DMS153 treated with DMSO at 0.1 percent for 48 hours (cell line): ENCODE measurements at regions not wholly inside any gene's neighbourhood (a gene's known extent, or its start where the extent isn't known, plus 50 kb on each side); places are given as distances from the start of the nearest gene placed in this dataset.
"Not testable (repeated sequence)": the region's sequence is repeated elsewhere in the genome, so short reads cannot be mapped to it uniquely, and the experiment has no call there.

Experiments used
- DNase-seq: peaks from one replicate; lab custom pipeline; 2025; ENCODE audit not compliant: unreplicated experiment; lab: John Stamatoyannopoulos, UW

DNA sequence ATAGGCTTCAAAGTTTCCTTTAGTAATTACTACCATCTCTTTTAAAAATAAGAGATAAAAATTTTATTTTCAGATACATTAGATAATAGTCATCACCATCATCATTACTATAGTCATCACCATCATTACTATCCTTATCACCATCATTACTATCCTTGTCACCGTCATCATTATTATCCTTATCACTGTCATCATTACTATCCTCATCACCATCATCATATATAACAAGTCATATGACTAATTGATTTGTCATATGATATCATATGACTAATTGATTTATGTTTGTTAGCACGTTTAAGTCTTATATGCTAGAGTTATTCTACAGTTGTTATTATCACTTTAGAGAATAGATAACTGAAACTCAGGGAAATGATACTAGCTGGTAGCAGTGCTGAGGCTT lies 382.1 kb upstream of the CDH18 start:
- no peak for DNase-seq

GRCh38 chr5:20369518-20369885 lies 381.5 kb upstream of the CDH18 start:
- DNase-seq = no peak

DNA sequence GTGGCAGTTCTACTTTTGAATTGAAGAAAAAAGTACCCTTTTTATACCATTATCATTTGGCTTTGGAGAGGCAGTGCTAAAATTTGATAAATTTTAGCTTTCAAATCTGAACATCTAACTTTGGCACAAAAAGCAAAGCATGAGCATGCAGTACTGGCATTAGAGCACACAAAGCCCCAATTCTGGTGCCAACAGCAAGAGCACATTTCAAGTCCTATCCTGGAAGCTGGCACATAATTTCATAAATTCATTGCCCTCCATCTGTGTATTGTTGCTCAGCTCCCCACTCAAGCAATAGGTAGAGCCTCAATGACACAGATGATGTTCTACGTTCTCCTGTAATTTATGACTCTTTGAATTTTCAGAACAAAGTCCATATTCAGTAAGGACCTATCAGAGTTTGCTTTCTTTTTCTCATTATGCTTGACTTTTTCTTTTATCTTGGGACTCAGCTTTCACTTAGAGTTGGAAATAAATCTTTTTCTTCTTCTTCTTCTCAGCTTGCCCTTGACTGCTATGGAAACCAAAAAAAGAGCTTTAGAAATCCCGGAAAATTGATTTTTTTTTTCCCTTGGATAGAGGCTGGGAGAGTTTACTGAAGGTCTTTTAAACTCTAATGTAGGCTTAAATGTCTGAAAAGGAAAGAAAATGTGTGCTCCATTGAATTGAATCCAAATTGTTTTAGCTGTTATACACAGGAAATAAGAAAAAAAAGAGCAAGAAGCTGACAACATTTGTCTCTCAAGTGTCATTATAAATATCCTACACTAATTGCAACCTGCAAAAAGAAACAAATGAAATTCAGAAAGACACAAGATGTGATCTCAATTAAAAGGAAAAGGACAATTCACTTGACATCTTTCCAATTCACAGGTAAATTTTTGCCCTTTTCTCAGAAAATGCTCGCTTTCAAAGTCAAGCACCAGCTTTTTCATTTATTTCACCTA lies 380.8 kb upstream of the CDH18 start:
- no peak for DNase-seq

- DNase-seq = no peak
Measured at GRCh38 chr5:20367178-20367577, 379.2 kb upstream of the CDH18 start.

DNA sequence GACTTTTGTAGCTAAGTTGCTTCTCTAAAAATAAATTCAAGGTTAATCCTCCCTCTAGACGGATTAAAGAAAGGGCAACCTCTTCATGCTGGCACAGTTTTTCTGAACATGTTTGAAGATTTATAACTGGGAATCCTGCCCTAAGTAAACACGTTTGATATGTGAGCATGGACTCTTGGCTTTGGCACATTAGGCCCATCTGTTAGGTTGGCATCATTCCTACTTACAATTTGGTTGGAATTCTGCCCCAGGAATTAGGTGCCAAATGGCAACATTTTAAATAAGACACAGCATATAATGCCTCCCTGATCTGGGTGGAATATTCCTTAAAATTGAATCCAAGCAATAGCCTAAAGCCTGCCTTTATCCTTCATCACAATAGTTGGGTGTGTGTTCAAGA lies 372.3 kb upstream of the CDH18 start:
- DNase-seq = no peak

GRCh38 chr5:20359377-20359776 lies 371.4 kb upstream of the CDH18 start:
- DNase-seq = no peak

DNA sequence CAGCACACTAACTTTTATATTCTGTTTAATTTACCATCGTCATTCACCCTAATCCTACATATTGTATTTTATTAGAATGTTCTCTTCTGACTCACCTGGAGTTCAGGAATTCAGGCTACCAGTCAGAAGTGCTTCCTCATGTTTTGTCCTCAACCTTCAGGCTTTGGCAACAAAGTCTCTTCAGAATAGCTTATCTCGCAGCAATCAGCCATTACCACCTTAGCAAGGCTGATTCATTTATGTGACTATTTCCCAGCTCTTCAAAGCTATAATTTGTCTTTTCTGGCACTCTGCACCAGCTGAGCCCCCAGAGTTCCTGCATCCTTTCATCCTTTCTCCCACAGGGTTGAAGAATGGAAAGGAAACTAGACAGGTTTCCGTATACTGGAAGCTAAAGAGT lies 365.5 kb upstream of the CDH18 start:
- no peak for DNase-seq

GRCh38 chr5:20351849-20352248 lies 363.8 kb upstream of the CDH18 start:
- no peak for DNase-seq

DNA sequence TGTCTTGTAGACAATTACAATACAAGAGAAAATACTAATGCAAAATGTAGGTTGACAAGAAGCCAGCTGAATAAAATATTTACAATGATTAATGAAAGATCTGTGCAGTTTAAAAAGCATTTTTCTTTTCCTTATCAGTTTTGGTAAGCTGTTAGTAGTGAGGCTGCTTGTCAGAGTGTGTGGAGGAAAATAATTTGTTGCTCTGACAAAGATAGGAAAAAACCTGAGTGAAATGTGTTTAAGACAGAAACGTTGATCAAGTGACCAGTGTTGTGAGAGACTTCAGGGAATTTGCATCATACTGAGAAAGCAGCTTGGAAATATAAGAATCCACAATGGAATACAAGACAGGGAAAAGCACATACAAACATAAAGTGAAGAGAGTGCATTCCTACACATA lies 360.3 kb upstream of the CDH18 start:
- no peak for DNase-seq

GRCh38 chr5:20347334-20347733 lies 359.3 kb upstream of the CDH18 start:
- DNase-seq = no peak

- no peak for DNase-seq
Measured at GRCh38 chr5:20340126-20340525, 352.1 kb upstream of the CDH18 start.

DNA sequence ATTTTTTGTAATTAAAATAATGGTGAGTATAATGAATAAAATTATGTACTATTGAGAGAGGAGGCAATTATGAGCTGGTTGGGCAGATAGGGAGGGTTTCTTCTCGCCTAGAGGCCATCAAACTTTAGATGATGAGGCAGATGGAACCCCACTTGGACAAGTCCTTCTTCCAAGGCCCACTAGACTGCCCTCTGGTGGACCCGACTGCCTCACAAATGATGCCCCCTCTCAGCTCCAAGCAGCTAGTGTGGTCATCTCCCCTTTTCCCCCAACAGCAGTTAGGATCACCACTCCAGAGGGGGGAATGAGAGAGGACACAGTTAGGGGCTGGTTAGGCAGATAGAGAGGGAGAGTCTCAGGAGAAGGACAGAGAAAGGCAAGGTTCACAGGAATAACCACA lies 348.0 kb upstream of the CDH18 start:
- no peak for DNase-seq

GRCh38 chr5:20331826-20332225 lies 343.8 kb upstream of the CDH18 start:
- no peak for DNase-seq

- no peak for DNase-seq
Measured at GRCh38 chr5:20323323-20323722, 335.3 kb upstream of the CDH18 start.

- DNase-seq = no peak
Measured at GRCh38 chr5:20307391-20307790, 319.4 kb upstream of the CDH18 start.

GRCh38 chr5:20305463-20305862 lies 317.5 kb upstream of the CDH18 start:
- no peak for DNase-seq

GRCh38 chr5:20304570-20304969 lies 316.6 kb upstream of the CDH18 start:
- not testable (repeated sequence) for DNase-seq

DNA sequence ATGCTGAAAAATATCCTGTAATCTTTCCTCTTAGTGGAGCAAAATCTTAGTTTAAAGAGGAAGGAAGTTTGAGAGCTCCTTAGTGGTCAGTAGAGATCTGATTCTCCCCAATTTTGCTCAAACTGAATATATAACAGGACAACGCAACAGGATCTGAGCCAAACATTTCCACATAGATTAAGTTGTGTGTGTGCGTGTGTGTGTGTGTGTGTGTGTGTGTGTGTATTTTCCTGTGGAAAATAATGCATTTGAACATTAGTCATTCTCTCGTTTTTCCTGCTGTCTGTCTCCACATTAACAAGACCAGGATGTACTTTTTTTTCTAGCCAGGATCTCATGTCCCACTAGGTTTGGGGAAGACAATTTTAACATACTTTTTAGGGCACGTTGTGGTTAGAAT lies 312.1 kb upstream of the CDH18 start:
- DNase-seq = no peak

GRCh38 chr5:20294696-20295095 lies 306.7 kb upstream of the CDH18 start:
- DNase-seq = no peak

- DNase-seq = no peak
Measured at GRCh38 chr5:20291766-20292165, 303.8 kb upstream of the CDH18 start.

DNA sequence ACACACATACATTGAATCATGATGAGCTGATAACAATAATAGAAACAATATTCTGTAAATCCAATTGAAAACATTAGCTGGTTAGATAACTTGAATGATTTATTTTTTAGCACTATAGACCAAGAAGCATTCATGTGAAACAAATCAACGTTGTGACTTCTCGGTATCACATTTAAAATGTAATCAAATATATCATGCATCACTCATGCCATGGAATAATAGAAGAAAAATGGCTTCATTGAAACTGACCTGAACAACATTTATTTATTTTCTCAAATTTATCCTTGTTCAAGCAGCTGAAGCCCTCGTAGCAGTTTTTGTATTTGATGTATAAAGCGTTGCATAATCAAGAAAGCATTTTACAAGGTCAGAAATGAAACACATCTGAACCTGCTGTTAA lies 299.6 kb upstream of the CDH18 start:
- DNase-seq = no peak

DNA sequence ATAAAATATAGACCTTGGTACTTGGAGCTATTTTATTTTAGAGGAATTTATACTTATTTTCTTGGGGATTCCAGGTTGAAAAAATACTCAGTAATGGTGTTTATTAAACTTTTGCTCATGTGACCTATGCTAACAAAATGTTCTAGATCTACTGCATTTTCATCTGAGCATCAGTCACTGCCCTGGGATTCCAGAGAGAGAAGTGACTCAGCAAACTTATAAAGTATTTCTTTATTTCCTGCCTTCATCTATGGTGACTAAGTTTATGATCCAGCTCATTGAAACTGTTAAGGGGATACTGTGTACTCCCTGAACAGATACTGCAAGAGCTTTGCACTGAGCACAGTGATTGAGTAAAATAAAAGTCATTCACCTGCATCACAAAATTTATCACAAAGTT lies 298.5 kb upstream of the CDH18 start:
- DNase-seq = no peak

- DNase-seq = no peak
Measured at GRCh38 chr5:20276959-20277263, 288.9 kb upstream of the CDH18 start.
